Stomach (tissue), 8 donors: ENCODE measurements at regions not wholly inside any gene's neighbourhood (a gene's known extent, or its start where the extent isn't known, plus 50 kb on each side); places are given as distances from the start of the nearest gene placed in this dataset.

Source experiments
- DNase-seq, 2 donors: peaks; one replicate each; pipeline versions ENCODE4 v3.0.0 to v3.0.0-alpha.2; 2013 to 2019
- H3K27ac ChIP-seq, 5 donors: fragments of 200-600 bp in 4 of 5; sonication (generic) in 4 of 5; one replicate each; pipeline ENCODE4 v1.5.1; 2013 to 2019; ENCODE audit warnings: mild to moderate bottlenecking in 1 of 5, moderate library complexity in 1 of 5
- H3K27me3 ChIP-seq, 3 donors: fragments of 200-600 bp; sonication (generic); one replicate each; pipeline ENCODE4 v1.5.1; 2017 to 2019; ENCODE audit warnings: mixed run types in 1 of 3
- H3K36me3 ChIP-seq, 4 donors: fragments of 200-600 bp; sonication (generic); 1 replicate in 3 of 4; 2 replicates in 1 of 4; pipeline ENCODE4 v1.5.1; 2016 to 2019
- H3K4me1 ChIP-seq, 4 donors: fragments of 200-600 bp; sonication (generic); one replicate each; pipeline ENCODE4 v1.5.1; 2016 to 2019
- H3K4me3 ChIP-seq, 4 donors: fragments of 200-600 bp; sonication (generic) in 3 of 4; one replicate each; pipeline ENCODE4 v1.5.1; 2016 to 2019; ENCODE audit warnings: mild to moderate bottlenecking in 1 of 4
- H3K9me3 ChIP-seq, 4 donors: fragments of 200-600 bp; sonication (generic); one replicate each; pipeline ENCODE4 v1.5.1; 2016 to 2019
- EP300 ChIP-seq: sonication (generic); formaldehyde crosslinking; IDR thresholded peaks from one replicate; pipeline ENCODE4 v1.6.1; 2017; ENCODE audit warnings: antibody characterized with exemption
- POLR2A ChIP-seq, 4 donors: fragments of 450-650 bp; IDR thresholded peaks; one replicate each; pipeline ENCODE4 v1.6.1; 2016; ENCODE audit warnings: antibody characterized with exemption in 4 of 4, control low read depth in 2 of 4, mild to moderate bottlenecking in 1 of 4, moderate library complexity in 1 of 4
- POLR2AphosphoS5 ChIP-seq, 3 donors: sonication (generic); formaldehyde crosslinking; IDR thresholded peaks; one replicate each; pipeline ENCODE4 v1.6.1; 2016; ENCODE audit warnings: antibody characterized with exemption in 3 of 3
- WGBS, 5 donors: extraction: QIAGEN DNeasy Blood & Tissue Kit in 3 of 5; methylation state at CpG; one replicate each; pipeline versions ENCODE4 v1.1.5 to v1.1.7; 2013 to 2018; 5-methylcytosine and 5-hydroxymethylcytosine counted together
- intact Hi-C: fragments of 100-400 bp; cut with DNase I; formaldehyde crosslinking; loops from one replicate; pipeline ENCODE4 v1.15.1; 2023; ENCODE audit warnings: low total_unique reads
- TF ChIP-seq, protein P1 (sequence below), 7 experiments: fragments of 450-650 bp in 4 of 7; fragments of 200-600 bp in 3 of 7; sonication (generic) in 3 of 7; IDR thresholded peaks; one replicate each; pipeline ENCODE4 v1.5.1; 2016 to 2019; ENCODE audit warnings: antibody characterized with exemption in 7 of 7, control low read depth in 2 of 7, mild to moderate bottlenecking in 1 of 7
- donor health status: healthy with polysubstance abuse.
- donor health status: Bipolar disorder and iron deficiency.
- donor health status: healthy.

DNA sequence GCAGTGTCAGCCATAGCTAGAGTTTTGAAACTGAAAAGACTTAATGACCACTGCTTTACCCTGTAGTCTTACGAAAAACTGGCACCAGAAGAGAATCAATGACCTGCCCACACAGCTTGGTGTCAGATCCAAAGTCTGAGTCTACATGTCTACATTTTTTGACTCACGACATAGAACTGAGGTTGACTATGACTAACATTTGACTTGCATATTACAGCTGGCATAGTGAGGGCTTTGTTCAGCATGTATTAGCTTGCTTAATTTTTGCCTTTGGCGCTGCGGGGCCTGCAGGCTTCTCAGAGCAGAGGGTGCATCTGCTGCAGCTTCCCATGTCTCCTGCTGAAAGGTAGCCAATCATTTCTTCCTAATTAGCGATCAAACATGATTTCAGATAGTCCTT lies 167.0 kb downstream of the EBLN2 start:
- no peak for DNase-seq
- no peak overlapping the region for H3K27ac ChIP-seq
- intact Hi-C loops, result no loop called here
- 79 to 88% (median 85%) methylated on average over 5 of the region's 5 CpGs for WGBS, 5 donors
- H3K36me3 ChIP-seq, result no peaks in the 10 kb centered on the region
- no peaks in the 10 kb centered on the region for H3K27me3 ChIP-seq
- TF ChIP-seq, protein P1, sequence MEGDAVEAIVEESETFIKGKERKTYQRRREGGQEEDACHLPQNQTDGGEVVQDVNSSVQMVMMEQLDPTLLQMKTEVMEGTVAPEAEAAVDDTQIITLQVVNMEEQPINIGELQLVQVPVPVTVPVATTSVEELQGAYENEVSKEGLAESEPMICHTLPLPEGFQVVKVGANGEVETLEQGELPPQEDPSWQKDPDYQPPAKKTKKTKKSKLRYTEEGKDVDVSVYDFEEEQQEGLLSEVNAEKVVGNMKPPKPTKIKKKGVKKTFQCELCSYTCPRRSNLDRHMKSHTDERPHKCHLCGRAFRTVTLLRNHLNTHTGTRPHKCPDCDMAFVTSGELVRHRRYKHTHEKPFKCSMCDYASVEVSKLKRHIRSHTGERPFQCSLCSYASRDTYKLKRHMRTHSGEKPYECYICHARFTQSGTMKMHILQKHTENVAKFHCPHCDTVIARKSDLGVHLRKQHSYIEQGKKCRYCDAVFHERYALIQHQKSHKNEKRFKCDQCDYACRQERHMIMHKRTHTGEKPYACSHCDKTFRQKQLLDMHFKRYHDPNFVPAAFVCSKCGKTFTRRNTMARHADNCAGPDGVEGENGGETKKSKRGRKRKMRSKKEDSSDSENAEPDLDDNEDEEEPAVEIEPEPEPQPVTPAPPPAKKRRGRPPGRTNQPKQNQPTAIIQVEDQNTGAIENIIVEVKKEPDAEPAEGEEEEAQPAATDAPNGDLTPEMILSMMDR (IDR thresholded peaks at IDR 0.05), result no peak
- TF ChIP-seq POLR2AphosphoS5 (IDR thresholded peaks at IDR 0.05), result no peak
- TF ChIP-seq EP300, result no peak
- TF ChIP-seq POLR2A (IDR thresholded peaks at IDR 0.05), result no peak
- H3K4me3 ChIP-seq, result no peak overlapping the region
- H3K9me3 ChIP-seq, result no peaks in the 10 kb centered on the region
- H3K4me1 ChIP-seq, result no peaks in the 10 kb centered on the region

DNA sequence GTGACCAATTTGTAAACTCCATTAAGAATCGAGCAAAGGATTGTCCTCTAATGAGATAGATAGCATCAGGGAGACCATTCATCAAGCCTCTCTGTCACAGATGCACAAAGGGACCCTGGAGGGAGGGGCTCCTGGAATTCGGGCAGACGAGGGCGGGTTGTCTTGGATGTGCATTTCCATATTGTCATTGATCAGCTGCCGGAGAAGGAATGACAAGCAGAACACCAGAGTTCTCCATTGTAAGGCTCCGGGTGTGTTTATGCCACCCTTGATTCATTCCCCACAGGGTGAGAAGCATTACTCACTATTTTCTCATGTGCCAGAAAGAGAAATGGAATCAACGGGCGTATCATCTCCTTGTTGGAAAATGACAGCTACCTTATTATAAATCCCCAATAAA lies 167.5 kb downstream of the EBLN2 start:
- WGBS, 5 donors, result 57 to 71% (median 61%) methylated on average over 8 of the region's 8 CpGs
- H3K27ac ChIP-seq, result no peak overlapping the region
- H3K27me3 ChIP-seq, result no peaks in the 10 kb centered on the region
- no peaks in the 10 kb centered on the region for H3K36me3 ChIP-seq
- DNase-seq, result no peak
- no peaks in the 10 kb centered on the region for H3K4me1 ChIP-seq
- TF ChIP-seq EP300, result no peak
- TF ChIP-seq, protein P1 (IDR thresholded peaks at IDR 0.05), result no peak
- H3K4me3 ChIP-seq, result no peak overlapping the region
- intact Hi-C loops, result no loop called here
- no peaks in the 10 kb centered on the region for H3K9me3 ChIP-seq

DNA sequence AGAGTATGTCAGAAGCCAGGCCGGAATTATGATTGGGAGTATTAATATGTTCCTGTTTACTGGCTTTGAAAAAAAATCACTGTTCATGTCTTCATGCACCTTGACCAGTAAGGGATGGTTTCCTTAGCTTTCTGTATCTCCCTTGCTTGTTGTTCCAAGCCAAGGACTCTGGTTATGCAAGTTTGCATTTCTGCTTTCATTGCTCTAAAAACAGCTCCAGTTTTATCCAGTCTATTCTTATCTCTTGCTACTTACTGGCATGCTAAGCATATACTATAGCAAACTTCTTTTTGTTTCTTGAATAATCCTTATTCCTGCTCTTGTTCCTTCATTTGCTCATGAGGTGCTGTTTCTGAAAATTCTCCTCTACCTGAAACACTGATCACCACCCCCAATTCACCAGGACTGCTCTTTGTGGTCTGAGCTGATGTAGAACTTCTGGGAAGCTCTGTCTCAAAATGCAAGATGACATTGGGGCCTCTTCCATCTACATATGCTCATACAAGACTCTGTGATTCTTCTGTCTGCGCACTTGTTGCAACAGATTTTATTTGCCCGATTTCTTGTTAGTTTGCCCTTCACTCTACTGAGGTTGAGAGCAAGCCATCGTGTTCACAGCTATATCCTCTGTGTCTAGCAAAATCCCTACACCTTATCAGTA lies 173.0 kb downstream of the EBLN2 start:
- no peaks in the 10 kb centered on the region for H3K36me3 ChIP-seq
- intact Hi-C loops, result no loop called here
- no peaks in the 10 kb centered on the region for H3K9me3 ChIP-seq
- H3K27me3 ChIP-seq, result no peaks in the 10 kb centered on the region
- TF ChIP-seq, protein P1 (IDR thresholded peaks at IDR 0.05), result no peak
- 65 to 82% (median 72%) methylated on average over 4 of the region's 4 CpGs for WGBS, 5 donors
- no peak overlapping the region for H3K4me3 ChIP-seq
- no peak overlapping the region for H3K27ac ChIP-seq
- no peak for DNase-seq
- H3K4me1 ChIP-seq, result no peaks in the 10 kb centered on the region

- intact Hi-C loops, result no loop called here
- WGBS, 5 donors, result 74 to 81% (median 76%) methylated on average over 7 of the region's 7 CpGs
- DNase-seq, result no peak
Measured at GRCh38 chr3:73235768-73236167, 174.3 kb downstream of the EBLN2 start.

More at GRCh38 chr3:73235768-73236167, 174.3 kb downstream of the EBLN2 start:
- no peaks in the 10 kb centered on the region for H3K36me3 ChIP-seq
- no peaks in the 10 kb centered on the region for H3K9me3 ChIP-seq
- no peaks in the 10 kb centered on the region for H3K27me3 ChIP-seq
- H3K4me1 ChIP-seq, result no peaks in the 10 kb centered on the region
- no peak for TF ChIP-seq POLR2AphosphoS5 (IDR thresholded peaks at IDR 0.05)
- TF ChIP-seq EP300, result no peak
- TF ChIP-seq, protein P1 (IDR thresholded peaks at IDR 0.05), result no peak
- TF ChIP-seq POLR2A (IDR thresholded peaks at IDR 0.05), result no peak
- no peak overlapping the region for H3K4me3 ChIP-seq
- no peak overlapping the region for H3K27ac ChIP-seq
